HG03558 (cell line): ENCODE measurements at regions not wholly inside any gene's neighbourhood (a gene's known extent, or its start where the extent isn't known, plus 50 kb on each side); places are given as distances from the start of the nearest gene placed in this dataset.

Experiments used
- ATAC-seq: cut with Tn5 transposase; IDR thresholded peaks from one replicate; pipeline ENCODE4 v1.9.1; 2021; ENCODE audit warnings: moderate number of reproducible peaks; ENCODE audit not compliant: unreplicated experiment; ENCODE audit errors: extremely low read depth

- no peak for ATAC-seq
These were observed 675.6 kb upstream of the POT1 start for GRCh38 chr7:125605241-125605640.

- no peak for ATAC-seq
These were observed 672.8 kb upstream of the POT1 start for GRCh38 chr7:125602441-125602840.

GRCh38 chr7:125599387-125599786 lies 669.8 kb upstream of the POT1 start:
- no peak for ATAC-seq

- ATAC-seq = no peak
These were observed 662.7 kb upstream of the POT1 start for GRCh38 chr7:125592331-125592730.

GRCh38 chr7:125573126-125573525 lies 643.5 kb upstream of the POT1 start:
- ATAC-seq = no peak

GRCh38 chr7:125572414-125572813 lies 642.8 kb upstream of the POT1 start:
- no peak for ATAC-seq

- peak; percentile 79 for ATAC-seq
These were observed 639.2 kb upstream of the POT1 start for GRCh38 chr7:125568799-125569198.

- ATAC-seq = no peak
These were observed 638.1 kb upstream of the POT1 start for GRCh38 chr7:125567686-125568085.

GRCh38 chr7:125563964-125564529 lies 634.4 kb upstream of the POT1 start:
- no peak for ATAC-seq

- ATAC-seq = no peak
These were observed 633.9 kb upstream of the POT1 start for GRCh38 chr7:125563557-125563956.

GRCh38 chr7:125561006-125561405 lies 631.4 kb upstream of the POT1 start:
- ATAC-seq = no peak

- ATAC-seq = no peak
These were observed 630.3 kb upstream of the POT1 start for GRCh38 chr7:125559921-125560320.

- ATAC-seq = no peak
These were observed 626.3 kb upstream of the POT1 start for GRCh38 chr7:125555916-125556315.

- ATAC-seq = no peak
These were observed 621.4 kb upstream of the POT1 start for GRCh38 chr7:125551008-125551407.

- ATAC-seq = no peak
These were observed 617.9 kb upstream of the POT1 start for GRCh38 chr7:125547505-125547904.

- ATAC-seq = no peak
These were observed 600.9 kb upstream of the POT1 start for GRCh38 chr7:125530553-125530952.

- no peak for ATAC-seq
These were observed 599.6 kb upstream of the POT1 start for GRCh38 chr7:125529249-125529648.

- ATAC-seq = no peak
These were observed 597.3 kb upstream of the POT1 start for GRCh38 chr7:125526958-125527357.

GRCh38 chr7:125526092-125526491 lies 596.5 kb upstream of the POT1 start:
- no peak for ATAC-seq

- ATAC-seq = no peak
These were observed 586.6 kb upstream of the POT1 start for GRCh38 chr7:125516194-125516593.

GRCh38 chr7:125512373-125512772 lies 582.7 kb upstream of the POT1 start:
- no peak for ATAC-seq

GRCh38 chr7:125511310-125511709 lies 581.7 kb upstream of the POT1 start:
- ATAC-seq = no peak

- no peak for ATAC-seq
These were observed 576.7 kb upstream of the POT1 start for GRCh38 chr7:125506331-125506730.
